Activated B cell treated with CpG ODN at 0.5 μM for 24 hours (primary cell): ENCODE measurements at regions not wholly inside any gene's neighbourhood (a gene's known extent, or its start where the extent isn't known, plus 50 kb on each side); places are given as distances from the start of the nearest gene placed in this dataset.

ENCODE experiments used
- ATAC-seq: fragments of 200-7000 bp; cut with Tn5 transposase; one replicate; pipeline ENCODE4 v1.10.0; 2021; ENCODE audit warnings: low read depth, mild to moderate bottlenecking, moderate library complexity
- CTCF ChIA-PET: fragments of 350-600 bp; sonication (Branson Sonifier 250); formaldehyde crosslinking; loops from one replicate; lab custom pipeline; 2021; ENCODE audit warnings: antibody characterized with exemption; lab: Charles Lee
- POLR2A ChIA-PET: fragments of 350-600 bp; sonication (Branson Sonifier 250); formaldehyde crosslinking; loops from one replicate; lab custom pipeline; 2021; ENCODE audit warnings: antibody characterized with exemption; lab: Charles Lee
- DNase-seq: peaks from one replicate; pipeline ENCODE4 v3.0.0; 2022
- H3K27ac Mint-ChIP-seq: one replicate; pipeline ENCODE4 v1.8.0; 2020; ENCODE audit warnings: mixed read lengths
- H3K27me3 Mint-ChIP-seq: one replicate; pipeline ENCODE4 v1.8.0; 2021; ENCODE audit warnings: mixed read lengths
- H3K36me3 Mint-ChIP-seq: one replicate; pipeline ENCODE4 v1.8.0; 2021; ENCODE audit warnings: low read depth, mixed read lengths
- H3K4me1 Mint-ChIP-seq: one replicate; pipeline ENCODE4 v1.8.0; 2021; ENCODE audit warnings: mixed read lengths
- H3K4me3 Mint-ChIP-seq: one replicate; pipeline ENCODE4 v1.8.0; 2020; ENCODE audit warnings: mild to moderate bottlenecking, mixed read lengths
- H3K9me3 Mint-ChIP-seq: one replicate; pipeline ENCODE4 v1.8.0; 2020; ENCODE audit warnings: mixed read lengths
- intact Hi-C: fragments of 100-400 bp; cut with micrococcal nuclease; formaldehyde crosslinking; loops from one replicate; pipeline ENCODE4 v1.15.1; 2024
- TF ChIP-seq, protein P1 (sequence below): fragments of 200-600 bp; IDR thresholded peaks from one replicate; pipeline ENCODE4 v1.8.0; 2022; ENCODE audit warnings: antibody characterized with exemption, mild to moderate bottlenecking

DNA sequence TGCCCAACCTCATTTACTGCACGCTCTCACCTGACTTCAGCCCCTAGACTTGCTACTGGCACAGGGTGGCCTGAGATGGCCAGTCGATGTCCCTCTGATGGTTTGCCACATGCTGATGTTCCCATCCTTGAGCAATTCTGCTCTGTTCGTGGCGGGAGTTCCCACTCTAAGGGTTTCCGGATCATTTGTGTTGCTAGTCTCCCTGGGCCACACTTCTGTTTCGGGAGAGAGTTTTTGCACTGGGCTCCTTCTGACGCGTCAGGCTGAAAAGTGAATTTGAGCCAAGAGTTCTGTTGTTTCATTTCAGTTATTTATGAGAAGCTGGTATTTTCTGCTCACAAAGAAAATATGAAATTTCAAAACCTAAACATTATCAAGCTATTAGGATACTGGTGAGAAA is 597.7 kb downstream of the BNC2 start:
- ATAC-seq: no peak
- H3K4me1 Mint-ChIP-seq: no peaks in the 10 kb centered on the region
- no peaks in the 10 kb centered on the region for H3K9me3 Mint-ChIP-seq
- no peaks in the 10 kb centered on the region for H3K27me3 Mint-ChIP-seq
- TF ChIP-seq, protein P1, sequence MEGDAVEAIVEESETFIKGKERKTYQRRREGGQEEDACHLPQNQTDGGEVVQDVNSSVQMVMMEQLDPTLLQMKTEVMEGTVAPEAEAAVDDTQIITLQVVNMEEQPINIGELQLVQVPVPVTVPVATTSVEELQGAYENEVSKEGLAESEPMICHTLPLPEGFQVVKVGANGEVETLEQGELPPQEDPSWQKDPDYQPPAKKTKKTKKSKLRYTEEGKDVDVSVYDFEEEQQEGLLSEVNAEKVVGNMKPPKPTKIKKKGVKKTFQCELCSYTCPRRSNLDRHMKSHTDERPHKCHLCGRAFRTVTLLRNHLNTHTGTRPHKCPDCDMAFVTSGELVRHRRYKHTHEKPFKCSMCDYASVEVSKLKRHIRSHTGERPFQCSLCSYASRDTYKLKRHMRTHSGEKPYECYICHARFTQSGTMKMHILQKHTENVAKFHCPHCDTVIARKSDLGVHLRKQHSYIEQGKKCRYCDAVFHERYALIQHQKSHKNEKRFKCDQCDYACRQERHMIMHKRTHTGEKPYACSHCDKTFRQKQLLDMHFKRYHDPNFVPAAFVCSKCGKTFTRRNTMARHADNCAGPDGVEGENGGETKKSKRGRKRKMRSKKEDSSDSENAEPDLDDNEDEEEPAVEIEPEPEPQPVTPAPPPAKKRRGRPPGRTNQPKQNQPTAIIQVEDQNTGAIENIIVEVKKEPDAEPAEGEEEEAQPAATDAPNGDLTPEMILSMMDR: no peak
- ChIA-PET CTCF (no interaction called here), POLR2A (no interaction called here)
- intact Hi-C loops: loop anchor here (5.0 kb wide), 1 partner anchor 150 kb away; no protein-coding TSS in a partner anchor
- H3K4me3 Mint-ChIP-seq: no peak overlapping the region
- no peak overlapping the region for H3K27ac Mint-ChIP-seq
- no peaks in the 10 kb centered on the region for H3K36me3 Mint-ChIP-seq
- DNase-seq: no peak

DNA sequence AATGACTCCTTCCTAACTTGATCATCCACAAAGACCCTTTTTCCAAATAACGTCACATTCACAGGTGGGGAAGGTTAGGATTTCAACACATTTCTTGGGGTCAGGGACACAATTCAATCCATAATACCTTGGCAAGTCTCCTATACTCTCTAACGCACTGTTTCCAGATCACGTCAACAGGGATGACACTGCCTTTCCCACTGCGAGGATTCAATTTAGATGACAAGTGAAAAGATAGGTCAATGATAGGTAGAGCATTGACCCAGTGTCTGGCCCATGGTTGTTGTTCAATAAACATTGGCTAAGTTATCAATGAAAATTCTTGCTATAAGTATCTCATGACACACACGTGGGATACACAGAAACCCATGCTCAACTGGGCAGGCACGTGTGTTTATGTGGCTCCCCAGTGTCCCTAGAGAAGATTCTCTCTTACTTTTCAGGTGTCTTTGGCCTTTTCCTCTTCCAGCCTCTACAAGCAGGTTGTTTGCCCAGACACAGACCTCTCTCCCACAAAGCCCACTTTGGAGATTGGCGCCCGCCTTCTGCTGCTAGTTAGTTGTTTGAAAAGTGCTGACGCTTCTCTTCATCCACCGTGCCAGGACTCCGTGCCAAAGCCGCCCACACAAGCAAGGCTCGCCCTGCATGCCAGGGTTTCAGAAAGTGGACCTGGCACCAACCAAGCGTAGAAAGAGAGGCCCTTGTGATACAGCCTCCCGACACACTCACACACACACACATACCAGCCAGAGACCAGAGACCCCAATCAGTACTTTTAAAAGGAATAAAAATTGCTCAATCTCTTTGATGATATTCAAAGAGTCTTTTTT is 594.5 kb downstream of the BNC2 start:
- Mint-ChIP-seq H3K4me1 (no peaks in the 10 kb centered on the region), H3K4me3 (no peak overlapping the region), H3K9me3 (no peaks in the 10 kb centered on the region), H3K36me3 (no peaks in the 10 kb centered on the region), H3K27me3 (no peaks in the 10 kb centered on the region), H3K27ac (no peak overlapping the region)
- TF ChIP-seq, protein P1: no peak
- DNase-seq (no peak), ATAC-seq (no peak)
- intact Hi-C loops: no loop called here
- POLR2A ChIA-PET: no interaction called here
- CTCF ChIA-PET: no interaction called here

DNA sequence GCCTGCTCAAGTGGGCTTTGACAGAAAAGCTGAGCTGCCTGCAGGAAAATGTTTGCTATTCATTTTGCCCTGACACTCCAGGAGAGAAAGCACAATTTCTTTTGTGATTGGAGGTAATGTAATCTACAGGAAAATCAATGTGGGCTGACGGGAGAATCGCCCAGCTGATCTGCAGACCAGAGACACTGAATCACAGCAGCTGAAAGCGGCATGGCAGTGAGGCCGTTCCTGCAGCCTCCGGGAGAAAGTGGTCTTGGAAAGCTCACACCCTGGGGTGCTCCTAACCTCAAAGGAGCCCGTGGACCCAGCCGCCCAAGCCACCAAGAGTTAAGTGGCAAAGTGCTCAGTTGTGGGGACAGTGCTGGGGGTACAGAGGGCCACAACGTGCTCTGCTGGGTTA is 593.6 kb downstream of the BNC2 start:
- intact Hi-C loops: no loop called here
- H3K9me3 Mint-ChIP-seq: no peaks in the 10 kb centered on the region
- no peak overlapping the region for H3K27ac Mint-ChIP-seq
- DNase-seq: no peak
- CTCF ChIA-PET: no interaction called here
- H3K36me3 Mint-ChIP-seq: no peaks in the 10 kb centered on the region
- H3K27me3 Mint-ChIP-seq: no peaks in the 10 kb centered on the region
- TF ChIP-seq, protein P1: no peak
- no peak for ATAC-seq
- no peaks in the 10 kb centered on the region for H3K4me1 Mint-ChIP-seq
- POLR2A ChIA-PET: no interaction called here
- H3K4me3 Mint-ChIP-seq: no peak overlapping the region

DNA sequence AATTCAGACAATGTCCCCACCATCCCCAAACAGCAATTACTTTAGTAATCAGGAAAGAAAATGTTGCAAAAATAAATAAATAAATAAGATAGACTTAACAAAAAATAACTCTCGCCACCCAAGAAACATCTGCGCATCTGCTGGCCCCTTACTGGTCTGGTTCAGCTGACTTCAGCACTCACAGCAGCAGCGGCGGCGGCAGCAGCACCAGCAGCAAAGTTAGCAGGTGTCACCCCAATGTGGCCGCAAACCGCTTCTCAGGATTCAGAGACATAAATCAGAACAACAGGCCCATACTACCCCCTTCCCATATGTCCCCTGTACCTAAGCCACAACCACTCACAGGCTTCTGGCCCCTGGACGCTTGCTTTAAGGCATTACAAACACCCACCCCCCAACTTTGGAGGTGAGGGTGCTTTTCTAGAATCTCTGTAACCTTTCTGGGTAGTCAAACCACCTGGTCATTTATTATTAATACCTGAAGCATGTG is 593.0 kb downstream of the BNC2 start:
- Mint-ChIP-seq H3K27me3 (no peaks in the 10 kb centered on the region), H3K27ac (no peak overlapping the region), H3K36me3 (no peaks in the 10 kb centered on the region), H3K4me3 (no peak overlapping the region), H3K4me1 (no peaks in the 10 kb centered on the region), H3K9me3 (no peaks in the 10 kb centered on the region)
- intact Hi-C loops: no loop called here
- POLR2A ChIA-PET: no interaction called here
- CTCF ChIA-PET: no interaction called here
- no peak for ATAC-seq
- TF ChIP-seq, protein P1: no peak
- no peak for DNase-seq

DNA sequence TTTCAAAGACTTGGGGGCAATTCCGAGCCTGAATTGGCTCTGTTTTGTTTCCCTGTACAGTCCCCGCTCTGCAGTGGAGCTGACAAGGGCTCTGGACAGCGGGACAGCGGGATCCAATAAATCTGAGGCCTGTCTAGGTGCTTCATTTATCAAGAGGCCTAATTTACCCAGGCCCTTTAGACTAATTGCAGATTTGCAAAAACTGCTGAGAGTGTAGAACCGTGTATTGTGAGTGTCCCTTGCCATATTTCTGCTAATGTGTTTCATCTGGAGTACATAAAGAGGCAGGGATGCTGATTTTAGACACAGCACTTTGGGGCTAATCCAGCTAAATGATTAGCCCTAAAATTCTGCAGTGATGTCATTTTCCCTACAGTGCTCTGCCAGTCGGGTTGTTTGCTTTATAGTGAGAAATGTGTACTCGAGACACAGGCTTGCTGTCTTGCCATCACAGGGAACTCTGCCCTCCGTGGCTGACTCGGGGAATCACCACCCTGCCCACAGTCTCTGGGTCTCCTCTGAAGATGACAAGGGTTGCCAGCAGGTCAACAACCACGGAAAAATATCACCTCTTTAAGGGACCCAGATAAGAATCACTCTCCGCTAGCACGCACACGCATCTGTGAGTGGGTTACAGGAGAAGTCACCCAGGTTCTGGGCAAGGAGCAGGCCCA is 592.0 kb downstream of the BNC2 start:
- DNase-seq: no peak
- TF ChIP-seq, protein P1: no peak
- H3K9me3 Mint-ChIP-seq: no peaks in the 10 kb centered on the region
- ChIA-PET POLR2A (no interaction called here), CTCF (no interaction called here)
- ATAC-seq: no peak
- H3K36me3 Mint-ChIP-seq: no peaks in the 10 kb centered on the region
- H3K4me3 Mint-ChIP-seq: no peak overlapping the region
- intact Hi-C loops: no loop called here
- H3K4me1 Mint-ChIP-seq: no peaks in the 10 kb centered on the region
- H3K27ac Mint-ChIP-seq: no peak overlapping the region
- no peaks in the 10 kb centered on the region for H3K27me3 Mint-ChIP-seq
